ENCODE measurements at regions not wholly inside any gene's neighbourhood (a gene's known extent, or its start where the extent isn't known, plus 50 kb on each side); places are given as distances from the start of the nearest gene placed in this dataset.
A peak's percentile ranks its signal among the peaks of the same experiment; 100 is the strongest.

GRCh38 chr16:50457979-50458491, 89.2 kb upstream of the BRD7 start (continued):
- TF ChIP-seq GABPB1 (CRISPR knock-in tag; IDR thresholded peaks at IDR 0.05): no peak
- TF ChIP-seq NR1H2 (CRISPR knock-in tag; IDR thresholded peaks at IDR 0.05): no peak
- TF ChIP-seq IRF1 (CRISPR knock-in tag; IDR thresholded peaks at IDR 0.05): no peak
- no peak for TF ChIP-seq STAT6 (CRISPR knock-in tag; conservative IDR thresholded peaks at IDR 0.05; ENCODE audit: low read depth)
- no peak for TF ChIP-seq SMAD4 (CRISPR knock-in tag; IDR thresholded peaks at IDR 0.05)
- TF ChIP-seq TCF7 (CRISPR knock-in tag; IDR thresholded peaks at IDR 0.05; ENCODE audit: low read depth): no peak
- TF ChIP-seq OVOL2 (CRISPR knock-in tag; IDR thresholded peaks at IDR 0.05; ENCODE audit: borderline replicate concordance): no peak
- TF ChIP-seq NFE2L1 (CRISPR knock-in tag; IDR thresholded peaks at IDR 0.05): no peak
- no peak for TF ChIP-seq ZNF317 (CRISPR knock-in tag; IDR thresholded peaks at IDR 0.05; ENCODE audit: borderline replicate concordance, low read depth)
- TF ChIP-seq NFYB (CRISPR knock-in tag; conservative IDR thresholded peaks at IDR 0.05; ENCODE audit: low read depth): no peak
- TF ChIP-seq ETV6 (CRISPR knock-in tag; IDR thresholded peaks at IDR 0.05): no peak
- no peak for TF ChIP-seq SP1 (CRISPR knock-in tag; conservative IDR thresholded peaks at IDR 0.05)
- TF ChIP-seq MXD4 (CRISPR knock-in tag; IDR thresholded peaks at IDR 0.05; ENCODE audit: borderline replicate concordance): peak; percentile 95
- no peak for TF ChIP-seq ZNF138 (CRISPR knock-in tag; conservative IDR thresholded peaks at IDR 0.05)
- TF ChIP-seq, protein P1, sequence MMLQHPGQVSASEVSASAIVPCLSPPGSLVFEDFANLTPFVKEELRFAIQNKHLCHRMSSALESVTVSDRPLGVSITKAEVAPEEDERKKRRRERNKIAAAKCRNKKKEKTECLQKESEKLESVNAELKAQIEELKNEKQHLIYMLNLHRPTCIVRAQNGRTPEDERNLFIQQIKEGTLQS (CRISPR knock-in tag; conservative IDR thresholded peaks at IDR 0.05): no peak
- no peak for TF ChIP-seq SOX15 (CRISPR knock-in tag; IDR thresholded peaks at IDR 0.05)
- no peak for TF ChIP-seq CREB1 (CRISPR knock-in tag; IDR thresholded peaks at IDR 0.05)
- TF ChIP-seq FOXP1 (CRISPR knock-in tag; IDR thresholded peaks at IDR 0.05; ENCODE audit: borderline replicate concordance): no peak
- no peak for TF ChIP-seq ZNF121 (CRISPR knock-in tag; IDR thresholded peaks at IDR 0.05)
- no peak for TF ChIP-seq JUN (CRISPR knock-in tag; IDR thresholded peaks at IDR 0.05)
- TF ChIP-seq, protein P2, sequence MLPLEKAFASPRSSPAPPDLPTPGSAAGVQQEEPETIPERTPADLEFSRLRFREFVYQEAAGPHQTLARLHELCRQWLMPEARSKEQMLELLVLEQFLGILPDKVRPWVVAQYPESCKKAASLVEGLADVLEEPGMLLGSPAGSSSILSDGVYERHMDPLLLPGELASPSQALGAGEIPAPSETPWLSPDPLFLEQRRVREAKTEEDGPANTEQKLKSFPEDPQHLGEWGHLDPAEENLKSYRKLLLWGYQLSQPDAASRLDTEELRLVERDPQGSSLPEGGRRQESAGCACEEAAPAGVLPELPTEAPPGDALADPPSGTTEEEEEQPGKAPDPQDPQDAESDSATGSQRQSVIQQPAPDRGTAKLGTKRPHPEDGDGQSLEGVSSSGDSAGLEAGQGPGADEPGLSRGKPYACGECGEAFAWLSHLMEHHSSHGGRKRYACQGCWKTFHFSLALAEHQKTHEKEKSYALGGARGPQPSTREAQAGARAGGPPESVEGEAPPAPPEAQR (CRISPR knock-in tag; IDR thresholded peaks at IDR 0.05): peak; percentile 99
- TF ChIP-seq ZNF263 (CRISPR knock-in tag; IDR thresholded peaks at IDR 0.05; ENCODE audit: low read depth): no peak
- TF ChIP-seq ARID4B (CRISPR knock-in tag; IDR thresholded peaks at IDR 0.05; ENCODE audit: borderline replicate concordance): no peak
- TF ChIP-seq, protein P3, sequence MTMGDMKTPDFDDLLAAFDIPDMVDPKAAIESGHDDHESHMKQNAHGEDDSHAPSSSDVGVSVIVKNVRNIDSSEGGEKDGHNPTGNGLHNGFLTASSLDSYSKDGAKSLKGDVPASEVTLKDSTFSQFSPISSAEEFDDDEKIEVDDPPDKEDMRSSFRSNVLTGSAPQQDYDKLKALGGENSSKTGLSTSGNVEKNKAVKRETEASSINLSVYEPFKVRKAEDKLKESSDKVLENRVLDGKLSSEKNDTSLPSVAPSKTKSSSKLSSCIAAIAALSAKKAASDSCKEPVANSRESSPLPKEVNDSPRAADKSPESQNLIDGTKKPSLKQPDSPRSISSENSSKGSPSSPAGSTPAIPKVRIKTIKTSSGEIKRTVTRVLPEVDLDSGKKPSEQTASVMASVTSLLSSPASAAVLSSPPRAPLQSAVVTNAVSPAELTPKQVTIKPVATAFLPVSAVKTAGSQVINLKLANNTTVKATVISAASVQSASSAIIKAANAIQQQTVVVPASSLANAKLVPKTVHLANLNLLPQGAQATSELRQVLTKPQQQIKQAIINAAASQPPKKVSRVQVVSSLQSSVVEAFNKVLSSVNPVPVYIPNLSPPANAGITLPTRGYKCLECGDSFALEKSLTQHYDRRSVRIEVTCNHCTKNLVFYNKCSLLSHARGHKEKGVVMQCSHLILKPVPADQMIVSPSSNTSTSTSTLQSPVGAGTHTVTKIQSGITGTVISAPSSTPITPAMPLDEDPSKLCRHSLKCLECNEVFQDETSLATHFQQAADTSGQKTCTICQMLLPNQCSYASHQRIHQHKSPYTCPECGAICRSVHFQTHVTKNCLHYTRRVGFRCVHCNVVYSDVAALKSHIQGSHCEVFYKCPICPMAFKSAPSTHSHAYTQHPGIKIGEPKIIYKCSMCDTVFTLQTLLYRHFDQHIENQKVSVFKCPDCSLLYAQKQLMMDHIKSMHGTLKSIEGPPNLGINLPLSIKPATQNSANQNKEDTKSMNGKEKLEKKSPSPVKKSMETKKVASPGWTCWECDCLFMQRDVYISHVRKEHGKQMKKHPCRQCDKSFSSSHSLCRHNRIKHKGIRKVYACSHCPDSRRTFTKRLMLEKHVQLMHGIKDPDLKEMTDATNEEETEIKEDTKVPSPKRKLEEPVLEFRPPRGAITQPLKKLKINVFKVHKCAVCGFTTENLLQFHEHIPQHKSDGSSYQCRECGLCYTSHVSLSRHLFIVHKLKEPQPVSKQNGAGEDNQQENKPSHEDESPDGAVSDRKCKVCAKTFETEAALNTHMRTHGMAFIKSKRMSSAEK (CRISPR knock-in tag; IDR thresholded peaks at IDR 0.05; ENCODE audit: borderline replicate concordance): peak; percentile 97
- TF ChIP-seq TEAD4 (CRISPR knock-in tag; IDR thresholded peaks at IDR 0.05): no peak

All from WTC11 (cell line).